ENCODE measurements at regions not wholly inside any gene's neighbourhood (a gene's known extent, or its start where the extent isn't known, plus 50 kb on each side); places are given as distances from the start of the nearest gene placed in this dataset.

DNA sequence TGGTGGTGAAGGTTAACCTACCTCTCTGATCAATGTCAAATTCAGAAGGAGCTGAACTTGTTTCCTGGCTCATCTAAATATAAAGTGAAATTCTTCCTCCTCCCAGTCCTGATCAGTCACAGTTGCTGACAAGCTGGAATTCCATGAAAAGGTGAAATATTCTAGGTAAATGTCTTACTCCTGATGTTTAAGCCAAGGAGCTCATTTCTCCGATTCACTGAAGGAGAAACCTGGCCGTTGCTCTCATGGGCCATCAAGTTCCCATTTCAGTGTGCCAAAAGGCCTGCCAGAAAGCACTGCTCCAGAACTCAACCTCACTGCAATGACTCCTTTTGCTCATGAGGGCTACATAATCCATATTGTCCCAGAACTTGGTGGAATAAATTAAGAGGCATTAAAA lies 707.5 kb downstream of the GALC start:
- TF ChIP-seq, protein P1, sequence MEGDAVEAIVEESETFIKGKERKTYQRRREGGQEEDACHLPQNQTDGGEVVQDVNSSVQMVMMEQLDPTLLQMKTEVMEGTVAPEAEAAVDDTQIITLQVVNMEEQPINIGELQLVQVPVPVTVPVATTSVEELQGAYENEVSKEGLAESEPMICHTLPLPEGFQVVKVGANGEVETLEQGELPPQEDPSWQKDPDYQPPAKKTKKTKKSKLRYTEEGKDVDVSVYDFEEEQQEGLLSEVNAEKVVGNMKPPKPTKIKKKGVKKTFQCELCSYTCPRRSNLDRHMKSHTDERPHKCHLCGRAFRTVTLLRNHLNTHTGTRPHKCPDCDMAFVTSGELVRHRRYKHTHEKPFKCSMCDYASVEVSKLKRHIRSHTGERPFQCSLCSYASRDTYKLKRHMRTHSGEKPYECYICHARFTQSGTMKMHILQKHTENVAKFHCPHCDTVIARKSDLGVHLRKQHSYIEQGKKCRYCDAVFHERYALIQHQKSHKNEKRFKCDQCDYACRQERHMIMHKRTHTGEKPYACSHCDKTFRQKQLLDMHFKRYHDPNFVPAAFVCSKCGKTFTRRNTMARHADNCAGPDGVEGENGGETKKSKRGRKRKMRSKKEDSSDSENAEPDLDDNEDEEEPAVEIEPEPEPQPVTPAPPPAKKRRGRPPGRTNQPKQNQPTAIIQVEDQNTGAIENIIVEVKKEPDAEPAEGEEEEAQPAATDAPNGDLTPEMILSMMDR (conservative IDR thresholded peaks at IDR 0.05; ENCODE audit: low read depth, low read length): no peak
- no peak for TF ChIP-seq EZH2 (IDR thresholded peaks at IDR 0.05; ENCODE audit: borderline replicate concordance, low read depth, low read length, poor library complexity, severe bottlenecking)
